CD4-positive, alpha-beta T cell treated with Interleukin-4 for 4 hours (primary cell): ENCODE measurements at regions not wholly inside any gene's neighbourhood (a gene's known extent, or its start where the extent isn't known, plus 50 kb on each side); places are given as distances from the start of the nearest gene placed in this dataset.

ENCODE experiments used
- DNase-seq: peaks from one replicate; pipeline ENCODE4 v3.0.0-alpha.2; 2020

DNA sequence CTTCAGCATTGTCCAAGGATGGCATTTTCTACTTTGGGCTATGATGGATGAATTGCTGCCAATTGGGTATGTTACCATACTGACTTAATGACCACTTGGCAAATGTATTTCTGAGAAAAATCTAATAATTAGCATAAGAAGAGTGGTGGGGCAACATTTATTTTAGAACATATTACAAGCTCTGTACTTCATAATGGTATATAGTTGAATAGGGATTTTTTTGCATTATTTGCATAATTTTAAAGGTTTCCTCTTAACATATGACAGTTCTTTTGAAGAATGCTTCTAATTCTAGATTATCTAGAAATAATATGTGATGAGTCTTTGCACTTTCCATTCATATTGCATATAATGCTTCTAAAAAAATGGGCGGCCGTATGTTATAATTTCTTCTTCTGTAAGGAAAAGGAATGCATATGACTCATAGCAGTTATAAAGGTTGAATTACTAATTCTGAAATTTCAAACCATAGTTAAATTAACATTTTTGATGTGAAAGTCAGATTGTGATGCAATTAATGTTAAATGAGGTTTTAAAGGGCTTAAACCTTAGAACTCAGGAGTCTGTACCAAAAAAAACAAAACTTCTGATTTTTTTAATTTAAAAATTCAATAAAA is 1652.3 kb upstream of the SLC39A10 start:
- no peak for DNase-seq

DNA sequence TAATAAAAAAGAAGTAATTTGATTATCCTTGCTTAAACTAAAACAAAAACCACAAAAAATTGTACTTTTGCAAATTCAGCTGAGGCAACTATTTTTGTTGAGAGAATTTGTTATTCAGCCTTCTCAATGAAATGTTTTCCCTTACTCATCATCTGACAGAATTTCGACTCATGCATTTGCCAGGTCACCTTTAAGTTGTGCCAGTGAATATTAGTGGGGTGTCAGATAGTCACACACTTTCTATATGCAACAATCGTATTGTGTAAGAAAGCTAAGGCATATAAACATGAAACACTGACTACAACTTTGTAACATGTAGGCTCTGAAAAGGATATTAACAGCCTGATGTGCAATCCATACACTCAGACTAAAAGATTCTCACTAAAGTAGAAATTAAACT is 1653.1 kb upstream of the SLC39A10 start:
- DNase-seq, result no peak

DNA sequence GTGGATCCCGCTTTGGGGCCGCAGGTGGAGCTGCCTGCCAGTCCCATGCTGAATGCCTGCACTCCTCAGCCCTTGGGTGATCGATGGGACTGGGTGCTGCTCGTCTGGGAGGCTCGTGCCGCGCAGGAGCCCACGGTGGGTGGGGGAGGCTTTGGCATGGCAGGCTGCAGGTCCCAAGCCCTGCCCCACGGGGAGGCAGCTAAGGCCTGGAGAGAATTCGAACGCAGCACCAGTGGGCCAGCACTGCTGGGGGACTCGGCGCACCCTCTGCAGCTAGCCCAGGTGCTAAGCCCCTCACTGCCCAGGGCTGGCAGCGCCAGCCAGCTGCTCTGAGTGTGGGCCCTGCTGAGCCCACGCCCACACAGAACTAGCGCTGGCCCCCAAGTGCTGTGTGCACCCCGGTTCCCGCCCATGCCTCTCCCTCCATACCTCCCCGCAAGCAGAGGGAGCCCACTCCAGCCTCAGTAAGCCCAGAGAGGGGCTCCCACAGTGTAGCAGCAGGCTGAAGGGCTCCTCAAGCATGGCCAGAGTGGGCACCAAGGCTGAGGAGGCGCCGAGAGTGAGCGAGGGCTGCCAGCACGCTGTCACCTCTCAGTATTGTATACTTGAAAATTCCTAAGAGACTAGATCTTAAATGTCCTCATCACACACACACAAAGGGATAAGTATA is 1654.2 kb upstream of the SLC39A10 start:
- DNase-seq, result no peak

DNA sequence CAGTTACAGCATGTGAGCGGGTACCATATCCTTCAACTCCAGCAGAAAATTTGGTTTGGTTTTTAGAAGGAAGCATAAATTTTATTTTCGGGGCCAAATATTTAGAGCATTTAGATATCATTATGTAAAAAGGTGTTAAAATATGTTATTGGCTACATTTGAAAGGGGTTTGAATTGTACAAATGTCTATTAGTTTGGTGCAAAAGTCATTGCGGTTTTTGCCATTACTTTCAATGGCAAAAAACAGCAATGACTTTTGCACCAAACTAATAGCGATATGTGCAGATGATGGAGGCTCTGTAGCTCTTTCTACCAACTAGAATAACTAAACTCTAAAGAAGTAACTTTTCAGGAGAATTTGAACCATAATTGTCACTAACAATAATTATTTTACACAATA is 1666.2 kb upstream of the SLC39A10 start:
- DNase-seq, result no peak

DNA sequence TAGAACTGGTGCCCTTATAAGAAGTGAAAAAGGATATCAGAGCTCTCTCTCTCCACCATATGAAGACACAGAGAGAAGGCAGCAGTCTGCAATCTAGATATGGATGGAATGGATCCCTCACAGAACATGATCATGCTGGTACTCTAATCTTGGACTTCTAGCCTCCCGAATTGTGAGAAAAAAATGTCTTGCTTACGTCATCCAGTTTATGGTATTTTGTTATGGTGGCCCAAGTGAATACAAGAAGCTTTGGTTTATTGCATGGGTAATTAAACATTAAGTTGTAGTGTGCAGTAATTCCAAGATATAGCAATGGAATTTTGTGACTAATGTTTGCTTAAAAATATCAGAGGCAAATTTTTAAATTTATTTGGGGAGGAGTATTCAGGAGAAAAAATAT is 1667.4 kb upstream of the SLC39A10 start:
- no peak for DNase-seq

DNA sequence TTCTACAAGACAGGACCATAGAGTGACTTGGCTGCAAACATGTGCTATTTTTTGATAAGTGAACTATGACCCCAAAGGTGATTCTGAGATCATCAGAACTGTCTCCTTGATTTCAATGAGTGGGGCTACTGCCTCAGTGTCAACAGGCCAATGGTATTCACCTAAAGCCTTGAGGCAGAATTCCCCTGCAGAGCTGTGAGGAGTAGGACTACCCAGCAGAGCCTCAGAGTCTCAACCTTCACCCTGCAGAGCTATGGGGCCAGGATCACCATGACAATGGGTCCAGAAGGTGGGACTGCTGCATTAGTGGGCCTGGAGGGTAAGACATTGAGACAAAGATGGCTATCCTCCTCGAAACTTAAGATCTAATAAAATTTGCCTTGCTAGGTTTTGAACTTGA is 1668.2 kb upstream of the SLC39A10 start:
- DNase-seq, result no peak

DNA sequence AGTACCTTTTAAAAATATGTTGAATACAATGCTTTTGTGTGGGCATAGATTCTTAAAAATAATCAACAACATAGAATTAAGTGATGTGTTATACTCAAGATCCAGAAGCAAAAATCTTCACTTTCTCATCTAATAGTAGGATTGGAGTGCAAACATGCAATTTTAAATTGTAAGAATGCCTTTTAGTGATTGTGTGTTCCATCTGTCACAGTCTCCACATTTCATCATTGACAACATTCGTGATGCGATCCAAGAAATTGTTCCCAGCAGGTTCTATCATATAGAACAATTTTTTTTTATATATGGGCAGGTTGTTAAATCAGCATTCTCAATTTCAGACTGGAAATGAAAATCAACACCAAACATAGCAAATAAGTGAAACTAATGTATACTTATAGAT is 1671.8 kb upstream of the SLC39A10 start:
- no peak for DNase-seq

DNA sequence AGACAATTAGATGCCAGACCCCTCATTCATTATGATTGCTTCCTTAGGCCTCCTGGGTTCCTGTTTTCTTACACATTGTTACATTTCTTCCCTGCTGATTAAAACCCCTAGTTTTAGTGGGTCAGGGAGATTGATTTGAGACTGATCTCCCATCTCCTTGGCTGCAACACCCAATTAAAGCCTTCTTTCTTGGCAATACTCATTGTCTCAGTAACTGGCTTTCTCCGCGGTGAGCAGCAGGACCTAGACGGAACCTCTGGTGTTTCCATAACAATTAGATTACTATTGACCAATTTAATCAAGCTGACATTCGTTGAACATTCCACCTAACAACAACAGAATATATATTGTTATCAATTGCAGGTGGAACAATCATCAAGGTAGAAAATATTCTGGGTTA is 1676.4 kb upstream of the SLC39A10 start:
- no peak for DNase-seq

DNA sequence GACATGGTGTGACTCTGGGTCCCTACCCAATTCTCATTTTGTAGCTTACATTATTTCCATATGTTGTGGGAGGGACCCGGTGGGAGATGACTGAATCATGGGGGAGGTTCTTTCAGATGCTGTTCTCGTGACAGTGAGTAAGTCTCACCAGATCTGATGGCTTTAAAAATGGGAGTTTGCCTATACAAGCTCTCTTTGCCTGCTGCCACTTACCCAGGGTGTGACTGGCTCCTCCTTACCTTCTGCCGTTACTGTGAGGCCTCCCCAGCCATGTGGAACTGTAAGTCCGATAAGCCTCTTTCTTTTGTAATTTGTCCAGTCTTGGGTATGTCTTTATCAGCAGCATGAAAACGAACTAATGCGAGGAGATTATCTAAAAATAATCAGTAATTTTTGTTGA is 1683.2 kb upstream of the SLC39A10 start:
- no peak for DNase-seq

DNA sequence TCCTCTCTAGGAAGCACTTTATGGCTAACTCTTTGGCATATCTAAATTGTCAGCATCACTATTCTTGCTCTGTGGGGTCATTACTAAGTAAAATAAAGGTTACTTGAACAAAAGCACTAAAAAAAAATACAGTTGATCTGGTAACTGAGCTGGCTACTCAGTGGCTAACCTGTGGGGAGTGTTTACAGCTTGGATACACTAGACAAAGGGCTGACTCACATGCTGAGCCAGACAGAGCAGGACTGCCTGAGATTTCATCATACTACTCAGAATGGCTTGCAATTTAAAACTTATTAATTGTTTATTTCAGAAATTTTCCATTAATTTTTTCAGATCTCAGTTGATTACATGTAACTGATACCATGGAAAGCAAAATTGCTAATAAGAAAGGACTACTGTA is 1690.4 kb upstream of the SLC39A10 start:
- no peak for DNase-seq

DNA sequence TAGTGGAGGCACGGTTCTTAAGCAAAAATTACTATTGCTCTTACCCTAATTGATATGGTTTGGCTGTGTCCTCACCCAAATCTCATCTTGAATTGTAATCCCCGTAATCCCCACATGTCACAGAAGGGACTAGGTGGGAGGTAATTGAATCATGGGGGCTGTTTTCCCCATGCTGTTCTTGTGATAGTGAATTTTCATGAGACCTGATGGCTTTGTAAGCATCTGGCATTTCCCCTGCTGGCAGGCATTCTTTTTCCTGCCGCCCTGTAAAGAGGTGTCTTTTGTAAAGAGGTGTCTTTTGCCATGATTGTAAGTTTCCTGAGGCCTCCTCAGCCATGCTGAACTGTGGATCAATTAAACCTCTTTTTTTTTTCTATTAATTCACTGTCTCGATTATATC is 1691.8 kb upstream of the SLC39A10 start:
- DNase-seq, result no peak

DNA sequence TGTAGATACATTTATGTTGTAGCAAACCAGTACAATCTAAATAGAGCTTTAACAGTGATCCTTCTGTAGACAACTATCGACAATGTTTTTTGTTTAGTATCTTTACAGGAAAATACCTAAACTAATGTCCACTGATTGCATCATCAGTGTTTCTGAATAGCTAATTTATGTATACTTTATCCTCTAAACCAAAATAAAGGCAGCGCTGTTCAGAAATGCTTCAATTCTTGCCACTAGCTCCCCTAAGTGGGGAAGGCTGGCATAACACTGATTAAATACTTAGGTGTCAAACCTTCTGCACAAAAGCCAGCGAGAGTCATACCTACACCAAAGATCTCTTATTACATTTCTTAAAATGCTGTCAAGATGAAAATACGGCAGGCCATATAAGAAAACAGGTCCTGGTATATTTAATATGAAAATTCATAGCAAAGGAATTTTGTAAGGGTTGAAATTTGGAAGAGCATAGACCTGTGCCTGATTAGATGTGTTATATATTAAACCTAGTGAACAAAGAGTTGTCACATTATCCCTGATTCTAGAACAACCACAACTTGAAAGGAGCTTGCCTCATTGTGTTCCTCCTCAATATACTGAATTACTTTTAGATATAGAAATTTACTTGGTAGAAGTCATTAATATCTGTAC is 1693.4 kb upstream of the SLC39A10 start:
- no peak for DNase-seq

DNA sequence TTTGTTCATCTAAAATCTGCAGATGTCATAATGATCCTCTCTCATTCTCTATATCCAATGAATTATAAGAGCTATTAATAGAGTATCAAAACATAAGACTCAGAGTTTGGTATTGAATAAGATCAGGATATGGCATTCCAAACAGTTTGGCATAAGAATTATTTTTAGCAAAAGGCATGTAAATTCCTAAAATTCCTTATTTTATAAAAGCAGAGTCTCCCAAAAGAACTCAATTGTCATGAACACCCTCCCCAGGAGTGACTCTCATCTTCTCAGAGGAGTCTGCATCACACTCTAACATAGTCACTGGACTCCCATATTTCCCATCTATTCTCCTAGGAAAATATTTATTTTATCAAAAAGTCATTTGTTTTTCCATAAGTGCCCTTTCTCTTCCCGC is 1710.2 kb upstream of the SLC39A10 start:
- DNase-seq, result no peak

DNA sequence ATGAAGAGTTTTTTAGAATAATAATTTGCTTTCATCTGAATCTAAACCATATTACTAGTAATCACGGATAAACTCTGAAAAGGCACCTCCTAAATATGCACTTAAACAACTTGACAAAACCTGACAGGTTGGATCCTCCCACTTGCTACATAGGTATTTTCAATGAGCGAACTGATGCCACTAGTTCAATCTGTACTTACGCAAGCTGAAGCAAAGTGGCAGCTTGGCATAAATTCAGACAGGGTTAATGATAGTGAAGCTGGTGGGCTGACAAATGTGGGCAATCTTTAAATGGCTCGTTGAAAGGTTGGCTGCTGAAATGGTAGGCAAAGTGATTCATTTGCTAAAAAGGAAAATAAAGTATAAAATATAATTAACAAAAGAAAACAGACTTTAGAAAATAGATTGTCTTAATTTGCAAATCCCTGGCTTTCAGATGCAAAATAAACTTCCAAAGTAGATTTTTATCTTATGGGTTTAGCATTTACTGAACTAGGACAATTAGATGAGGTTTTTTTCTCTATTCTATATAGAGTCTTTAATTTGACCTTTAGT is 1713.5 kb upstream of the SLC39A10 start:
- DNase-seq, result no peak

DNA sequence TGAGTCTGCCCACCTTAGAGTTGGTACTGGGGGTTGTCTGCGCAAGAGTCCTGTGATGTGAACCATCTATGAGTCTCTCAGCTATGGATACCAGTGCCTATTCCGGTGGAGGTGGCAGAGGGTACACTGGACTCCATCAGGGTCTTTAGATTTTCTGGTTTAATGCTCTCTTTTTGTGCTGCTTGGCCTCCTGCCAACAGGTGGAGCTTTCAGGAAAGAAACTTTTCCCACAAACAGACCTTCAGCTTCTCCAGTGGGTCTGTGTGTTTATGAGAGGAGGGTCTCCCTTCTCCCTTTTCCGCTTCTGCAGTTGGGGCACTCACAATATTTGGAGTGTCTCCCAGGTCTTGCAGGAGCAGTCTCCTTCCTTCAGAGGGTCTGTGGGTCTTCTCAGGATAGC is 1721.9 kb upstream of the SLC39A10 start:
- no peak for DNase-seq

DNA sequence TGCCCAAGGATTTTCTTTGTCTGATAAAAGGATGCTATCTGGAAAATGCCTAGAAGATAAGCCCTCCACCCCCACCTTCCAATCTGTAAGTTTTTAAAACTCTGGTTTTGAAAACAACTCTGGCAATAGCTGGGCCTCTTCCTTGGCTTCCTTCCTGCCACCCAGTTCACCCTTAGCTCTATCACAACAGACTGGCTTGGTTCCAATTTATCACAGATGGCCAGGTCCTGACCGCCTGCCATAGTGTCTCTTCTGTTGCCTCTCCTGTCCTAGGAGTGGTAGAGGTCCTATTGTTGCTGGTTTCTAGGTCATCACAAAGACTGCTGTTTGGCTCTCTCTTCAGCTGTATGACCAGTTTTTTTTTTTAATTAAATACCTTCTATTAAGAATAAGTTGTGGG is 1727.9 kb upstream of the SLC39A10 start:
- no peak for DNase-seq

DNA sequence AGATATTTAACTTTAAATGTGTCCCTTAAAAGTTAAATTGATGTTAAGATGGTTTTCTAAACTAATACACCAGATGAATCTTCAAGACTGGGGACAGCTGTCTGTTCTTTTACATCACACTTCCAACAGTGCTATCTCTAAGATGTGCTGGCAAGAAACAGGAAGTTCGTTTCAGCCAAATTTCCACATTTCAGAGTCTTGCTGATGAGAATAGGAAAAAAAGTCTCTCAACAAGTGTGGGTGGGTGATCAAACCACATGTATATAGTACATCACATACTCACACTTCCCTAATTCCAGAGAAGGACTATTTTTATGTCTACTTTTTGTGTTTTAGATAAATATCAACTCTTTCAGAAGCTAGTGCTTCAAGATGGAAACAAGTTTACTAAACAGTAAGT is 1712.8 kb upstream of the TMEFF2 start:
- no peak for DNase-seq

DNA sequence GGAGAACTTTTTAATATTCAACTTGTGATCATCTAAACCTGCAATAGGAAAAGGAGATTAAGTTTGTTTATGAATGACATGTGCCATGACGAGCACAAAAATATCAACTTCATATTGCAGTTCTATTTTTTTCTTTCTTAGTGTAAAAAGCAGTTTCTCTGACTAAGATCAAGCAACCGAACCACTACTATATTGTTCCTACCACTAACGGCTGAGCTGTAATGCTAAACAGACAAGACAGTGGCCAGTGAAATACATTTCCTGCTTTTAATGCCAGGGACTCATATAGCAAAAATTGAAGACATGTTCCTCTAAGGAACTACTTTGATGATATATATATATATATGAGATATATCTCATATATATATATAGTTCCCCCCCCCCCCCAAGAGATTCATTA is 1705.6 kb upstream of the TMEFF2 start:
- DNase-seq, result no peak

DNA sequence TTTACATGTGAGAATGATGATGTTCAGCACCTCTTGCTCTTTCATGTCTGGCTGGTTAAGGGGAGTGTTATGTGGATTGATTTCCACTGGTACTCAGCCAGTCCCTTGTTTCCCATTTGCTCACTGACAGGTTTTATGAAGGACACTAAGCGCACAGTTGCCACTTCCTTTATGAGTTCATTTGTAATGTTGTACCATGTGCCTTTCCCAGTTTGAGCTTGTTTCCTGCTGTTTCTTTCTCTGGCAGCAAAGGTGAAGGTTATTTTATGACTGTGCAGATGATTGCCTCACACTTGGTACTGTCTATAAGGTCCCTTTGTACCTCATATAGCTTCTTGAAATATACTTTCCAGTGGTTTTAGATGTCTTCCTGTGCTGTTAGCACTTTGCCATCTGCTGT is 1700.5 kb upstream of the TMEFF2 start:
- DNase-seq, result no peak

DNA sequence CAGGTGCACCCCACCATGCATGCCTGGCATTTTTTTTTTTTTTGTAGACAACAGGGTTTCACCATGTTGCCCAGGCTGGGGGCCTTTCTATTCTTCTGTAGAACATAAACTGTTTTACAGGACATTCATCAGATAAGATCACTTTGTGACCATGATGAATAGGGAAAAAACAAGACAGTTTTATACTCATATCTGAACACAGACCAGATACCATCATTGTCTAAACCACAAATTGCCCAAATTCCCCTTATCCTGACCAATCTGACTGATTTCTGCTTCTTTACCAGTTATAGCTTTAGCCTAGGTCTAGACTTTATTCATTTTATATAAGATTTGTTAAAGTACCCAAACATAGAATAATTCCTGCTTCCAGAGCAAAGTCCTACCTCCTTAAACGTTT is 1699.3 kb upstream of the TMEFF2 start:
- no peak for DNase-seq

DNA sequence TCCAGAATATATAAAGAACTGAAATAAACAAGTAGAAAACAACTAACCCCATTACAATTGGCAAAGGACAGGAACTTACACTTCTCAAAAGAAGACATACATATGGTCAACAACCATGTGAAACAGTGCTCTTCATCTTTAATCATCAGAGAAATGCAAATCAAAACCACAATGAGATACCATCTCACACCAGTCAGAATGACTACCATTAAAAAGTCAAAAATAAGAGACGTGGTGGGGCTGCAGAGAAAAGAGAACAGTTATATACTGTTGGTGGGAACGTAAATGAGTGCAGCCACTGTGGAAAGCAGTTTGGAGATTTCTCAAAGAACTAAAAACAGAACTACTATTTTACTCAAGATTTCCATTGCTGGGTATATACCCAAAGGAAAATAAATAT is 1696.3 kb upstream of the TMEFF2 start:
- no peak for DNase-seq

DNA sequence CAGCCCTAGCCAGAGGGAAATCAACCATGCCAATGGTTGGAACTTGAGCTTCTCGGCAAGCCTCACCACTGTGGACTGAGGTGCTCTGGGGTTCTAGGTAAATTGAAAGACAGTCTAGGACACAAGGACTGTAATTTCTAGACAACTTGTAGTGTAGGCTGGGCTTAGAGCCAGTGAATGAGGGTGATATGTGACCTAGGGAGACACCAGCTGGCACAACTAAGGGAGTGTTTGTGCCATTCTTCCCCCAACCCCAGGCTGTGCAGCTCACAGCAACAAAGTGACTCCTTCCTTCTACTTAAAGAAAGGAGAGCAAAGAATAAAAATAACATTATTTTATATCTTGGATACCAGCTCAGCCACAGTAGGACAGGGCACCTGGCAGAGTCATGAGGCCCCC is 1690.7 kb upstream of the TMEFF2 start:
- DNase-seq, result no peak

DNA sequence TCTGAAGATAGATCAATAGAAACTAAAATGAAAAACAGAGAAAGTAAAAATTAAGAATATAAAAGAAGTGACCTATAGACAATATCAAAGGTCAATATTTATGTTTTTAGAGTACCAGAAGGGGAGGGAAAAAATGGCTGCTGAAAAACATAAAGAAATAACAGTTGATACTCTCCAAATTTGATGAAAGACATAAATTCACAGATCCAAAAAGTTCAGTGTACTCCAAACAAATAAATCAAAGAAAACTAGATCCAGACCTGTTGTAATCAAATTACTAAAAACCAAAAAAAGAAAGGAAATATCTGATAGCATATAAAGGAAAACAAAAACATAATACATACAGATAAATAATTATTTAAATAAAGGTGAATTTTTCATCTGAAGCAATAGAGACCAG is 1689.1 kb upstream of the TMEFF2 start:
- DNase-seq, result no peak

DNA sequence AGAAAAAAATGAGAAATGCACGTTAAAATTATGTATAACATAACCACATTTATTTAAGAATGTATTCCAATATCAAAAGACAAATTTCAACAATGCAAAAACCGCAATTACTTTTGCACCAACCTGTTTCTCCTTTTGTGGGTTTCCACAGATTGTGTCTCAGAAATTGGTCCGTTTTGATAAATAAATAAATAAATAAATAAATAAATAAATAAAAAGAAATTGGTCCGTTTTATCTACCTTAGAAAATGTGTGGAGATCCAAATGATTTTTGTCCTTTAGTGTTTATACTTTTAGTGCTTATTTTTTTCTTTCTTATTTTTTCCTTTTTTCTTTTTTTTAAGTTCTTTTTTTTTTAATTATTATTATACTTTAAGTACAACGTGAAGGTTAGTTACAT is 1682.2 kb upstream of the TMEFF2 start:
- no peak for DNase-seq

DNA sequence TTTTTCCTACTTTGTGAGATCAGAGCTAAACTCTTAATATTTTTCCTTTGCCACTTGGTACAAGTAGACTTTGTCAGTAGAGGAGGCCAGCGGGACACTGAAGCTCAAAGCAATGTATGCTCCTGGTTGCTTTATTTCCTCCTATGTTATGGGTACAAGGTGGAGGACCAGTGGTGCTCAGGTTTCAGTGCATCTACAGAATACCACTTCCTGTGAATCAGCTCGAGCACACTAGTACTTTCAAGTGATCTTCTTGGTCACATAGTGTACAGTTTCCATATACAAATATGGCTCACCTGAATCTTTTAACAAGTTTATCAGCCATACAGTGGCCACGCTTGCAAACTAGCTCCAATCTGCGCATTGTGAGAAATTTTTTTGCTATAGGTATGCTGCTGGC is 1674.8 kb upstream of the TMEFF2 start:
- DNase-seq, result no peak
